Smooth muscle cell (in vitro differentiated cells): ENCODE measurements at regions not wholly inside any gene's neighbourhood (a gene's known extent, or its start where the extent isn't known, plus 50 kb on each side); places are given as distances from the start of the nearest gene placed in this dataset.

Experiments
- DNase-seq: peaks from one replicate; lab custom pipeline; 2025; ENCODE audit not compliant: unreplicated experiment; lab: John Stamatoyannopoulos, UW
- H2AFZ ChIP-seq: fragments of 200-600 bp; sonication (generic); 2 replicates; pipeline ENCODE4 v1.6.0; 2016; ENCODE audit warnings: antibody characterized with exemption, low read depth, mild to moderate bottlenecking
- H3F3A ChIP-seq: fragments of 200-600 bp; sonication (generic); 2 replicates; pipeline ENCODE4 v1.6.0; 2017; ENCODE audit warnings: antibody characterized with exemption, low read depth
- H3K27ac ChIP-seq: fragments of 200-600 bp; sonication (generic); 2 replicates; pipeline ENCODE4 v1.5.1; 2016; ENCODE audit warnings: low read depth, mild to moderate bottlenecking
- H3K27me3 ChIP-seq: fragments of 200-600 bp; sonication (generic); 2 replicates; pipeline ENCODE4 v1.6.1; 2016; ENCODE audit warnings: low read depth, mild to moderate bottlenecking
- H3K36me3 ChIP-seq: fragments of 200-600 bp; sonication (generic); 2 replicates; pipeline ENCODE4 v1.5.1; 2016; ENCODE audit warnings: low read depth
- H3K4me1 ChIP-seq: fragments of 200-600 bp; sonication (generic); 2 replicates; pipeline ENCODE4 v1.5.1; 2016; ENCODE audit warnings: low read depth
- H3K4me2 ChIP-seq: fragments of 200-600 bp; sonication (generic); 2 replicates; pipeline ENCODE4 v1.6.0; 2016; ENCODE audit warnings: mild to moderate bottlenecking
- H3K4me3 ChIP-seq: fragments of 200-600 bp; sonication (generic); 2 replicates; pipeline ENCODE4 v1.5.1; 2016; ENCODE audit warnings: mild to moderate bottlenecking
- H3K79me2 ChIP-seq: fragments of 200-600 bp; sonication (generic); 2 replicates; pipeline ENCODE4 v1.6.0; 2016; ENCODE audit warnings: low read depth, mild to moderate bottlenecking
- H3K9ac ChIP-seq: fragments of 200-600 bp; sonication (generic); 2 replicates; pipeline ENCODE4 v1.6.0; 2016; ENCODE audit warnings: low read depth
- H3K9me3 ChIP-seq: fragments of 200-600 bp; sonication (generic); replicated peaks from 2 replicates; pipeline ENCODE4 v1.5.1; 2016; ENCODE audit warnings: low read depth
- H4K20me1 ChIP-seq: fragments of 200-600 bp; sonication (generic); 2 replicates; pipeline ENCODE4 v1.6.0; 2016; ENCODE audit warnings: low read depth
- WGBS: methylation state at CpG from one replicate; pipeline ENCODE4 v1.1.7; 2016; ENCODE audit warnings: low lambda C conversion rate; 5-methylcytosine and 5-hydroxymethylcytosine counted together
- TF ChIP-seq, protein P1 (sequence below): fragments of 200-600 bp; sonication (generic); IDR thresholded peaks from 2 replicates; pipeline ENCODE4 v1.5.1; 2017; ENCODE audit warnings: borderline replicate concordance, mild to moderate bottlenecking, antibody characterized with exemption; ENCODE audit not compliant: insufficient read depth, poor library complexity, severe bottlenecking

DNA sequence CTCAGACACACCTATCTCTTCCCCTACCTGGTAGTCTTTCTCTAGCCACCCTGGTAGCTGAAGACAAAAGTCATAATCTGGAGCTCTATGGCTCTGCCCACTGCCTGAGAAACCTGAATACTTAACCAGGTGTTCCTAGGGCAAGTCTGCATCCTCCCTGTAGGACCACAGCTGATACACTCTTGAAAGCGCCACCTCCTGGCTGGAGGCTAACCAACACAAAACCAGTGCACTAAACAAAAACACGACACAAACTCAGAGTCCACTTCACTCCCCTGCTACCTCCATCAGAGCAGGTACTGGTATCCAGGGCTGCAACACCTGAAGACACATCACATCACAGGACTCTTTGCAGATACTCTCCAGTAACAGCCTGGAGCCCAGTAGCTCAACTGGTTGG, 84.6 kb upstream of the ANXA1 start:
- Histone ChIP-seq H3K4me2 (no peak overlapping the region), H3K27ac (no peak overlapping the region), H3K4me1 (no peaks in the 10 kb centered on the region), H3K9me3 (no peaks in the 10 kb centered on the region), H4K20me1 (no peaks in the 10 kb centered on the region), H3K9ac (no peak overlapping the region), H3F3A (no peaks in the 10 kb centered on the region), H3K79me2 (no peaks in the 10 kb centered on the region), H2AFZ (no peak overlapping the region), H3K4me3 (no peak overlapping the region), H3K27me3 (no peaks in the 10 kb centered on the region), H3K36me3 (no peaks in the 10 kb centered on the region)
- TF ChIP-seq, protein P1, sequence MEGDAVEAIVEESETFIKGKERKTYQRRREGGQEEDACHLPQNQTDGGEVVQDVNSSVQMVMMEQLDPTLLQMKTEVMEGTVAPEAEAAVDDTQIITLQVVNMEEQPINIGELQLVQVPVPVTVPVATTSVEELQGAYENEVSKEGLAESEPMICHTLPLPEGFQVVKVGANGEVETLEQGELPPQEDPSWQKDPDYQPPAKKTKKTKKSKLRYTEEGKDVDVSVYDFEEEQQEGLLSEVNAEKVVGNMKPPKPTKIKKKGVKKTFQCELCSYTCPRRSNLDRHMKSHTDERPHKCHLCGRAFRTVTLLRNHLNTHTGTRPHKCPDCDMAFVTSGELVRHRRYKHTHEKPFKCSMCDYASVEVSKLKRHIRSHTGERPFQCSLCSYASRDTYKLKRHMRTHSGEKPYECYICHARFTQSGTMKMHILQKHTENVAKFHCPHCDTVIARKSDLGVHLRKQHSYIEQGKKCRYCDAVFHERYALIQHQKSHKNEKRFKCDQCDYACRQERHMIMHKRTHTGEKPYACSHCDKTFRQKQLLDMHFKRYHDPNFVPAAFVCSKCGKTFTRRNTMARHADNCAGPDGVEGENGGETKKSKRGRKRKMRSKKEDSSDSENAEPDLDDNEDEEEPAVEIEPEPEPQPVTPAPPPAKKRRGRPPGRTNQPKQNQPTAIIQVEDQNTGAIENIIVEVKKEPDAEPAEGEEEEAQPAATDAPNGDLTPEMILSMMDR: no peak
- 94% methylated on average over 2 of the region's 2 CpGs for WGBS
- no peak for DNase-seq

DNA sequence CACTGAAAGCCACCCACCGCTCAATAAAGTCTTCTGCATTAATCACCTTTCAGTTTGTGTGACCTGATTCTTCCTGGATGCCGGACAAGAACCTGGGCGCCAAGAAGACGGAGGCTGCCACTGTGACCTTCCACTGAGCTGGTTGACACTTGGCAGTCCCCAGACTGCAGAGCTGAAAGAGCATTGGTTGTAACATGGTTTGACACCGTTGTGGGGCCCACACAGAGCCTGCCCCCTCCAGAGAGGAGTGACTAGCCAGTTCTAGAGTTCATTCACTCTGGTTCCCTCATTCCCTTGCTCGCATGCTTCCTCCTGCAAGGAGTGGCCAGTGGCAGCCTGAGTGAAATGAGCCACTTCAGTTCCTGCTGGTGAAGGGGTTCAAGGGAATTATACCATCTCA, 86.2 kb upstream of the ANXA1 start:
- Histone ChIP-seq H3F3A (no peaks in the 10 kb centered on the region), H3K9me3 (no peaks in the 10 kb centered on the region), H3K4me2 (no peak overlapping the region), H4K20me1 (no peaks in the 10 kb centered on the region), H2AFZ (no peak overlapping the region), H3K27me3 (no peaks in the 10 kb centered on the region), H3K4me3 (no peak overlapping the region), H3K36me3 (no peaks in the 10 kb centered on the region), H3K4me1 (no peaks in the 10 kb centered on the region), H3K27ac (no peak overlapping the region), H3K79me2 (no peaks in the 10 kb centered on the region), H3K9ac (no peak overlapping the region)
- TF ChIP-seq, protein P1: no peak
- WGBS: 96% methylated on average over 6 of the region's 6 CpGs
- DNase-seq: no peak

DNA sequence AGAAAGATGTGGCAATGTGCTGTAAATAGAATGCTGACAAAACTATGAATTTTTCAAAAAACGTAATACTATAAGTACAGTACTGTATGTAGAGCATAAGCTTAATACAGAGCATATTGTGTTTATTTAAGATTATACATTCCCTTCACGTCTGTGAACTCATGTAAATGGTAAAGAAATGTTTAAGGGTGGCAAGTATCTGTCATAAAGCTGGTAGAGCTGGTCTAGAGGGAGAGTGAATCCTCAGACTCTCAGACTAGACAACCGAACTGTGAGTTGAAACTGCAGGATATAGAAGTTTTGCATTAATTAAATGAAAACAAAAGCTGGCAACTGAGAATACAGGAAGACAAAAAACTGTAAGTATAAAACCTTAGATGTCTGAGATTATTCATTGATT, 87.3 kb upstream of the ANXA1 start:
- no peak overlapping the region for H3K4me2 ChIP-seq
- no peaks in the 10 kb centered on the region for H3K79me2 ChIP-seq

DNA sequence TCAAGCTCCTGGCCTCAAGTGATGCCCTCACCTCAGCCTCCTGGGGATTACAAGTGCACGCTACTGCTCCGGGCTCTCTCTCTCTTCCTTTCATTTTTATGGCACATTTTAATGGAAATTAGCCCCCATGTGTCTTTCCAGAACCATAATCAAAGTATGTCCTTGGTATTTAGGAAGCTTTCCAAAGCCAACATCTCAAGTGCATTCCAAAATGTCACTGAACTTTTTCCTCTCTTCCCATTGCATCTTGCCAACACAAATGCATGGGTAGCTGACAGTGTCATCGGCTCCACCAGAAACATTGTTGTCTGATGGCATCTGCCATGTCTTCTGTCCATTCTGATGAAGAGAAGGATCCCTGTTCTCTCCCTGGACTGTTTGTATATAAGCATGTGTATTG, 90.5 kb upstream of the ANXA1 start:
- Histone ChIP-seq H3K36me3 (no peaks in the 10 kb centered on the region), H3K4me2 (no peak overlapping the region), H2AFZ (no peak overlapping the region), H3K4me3 (no peak overlapping the region), H3K4me1 (no peaks in the 10 kb centered on the region), H3K9ac (no peak overlapping the region), H4K20me1 (no peaks in the 10 kb centered on the region), H3K79me2 (no peaks in the 10 kb centered on the region), H3F3A (no peaks in the 10 kb centered on the region), H3K27ac (no peak overlapping the region), H3K27me3 (no peaks in the 10 kb centered on the region), H3K9me3 (no peaks in the 10 kb centered on the region)
- TF ChIP-seq, protein P1: no peak
- 94% methylated on average over 3 of the region's 3 CpGs for WGBS
- DNase-seq: no peak

More for the DNA sequence above, 87.3 kb upstream of the ANXA1 start:
- Histone ChIP-seq H2AFZ (no peak overlapping the region), H3K9ac (no peak overlapping the region), H3K4me3 (no peak overlapping the region), H3F3A (no peaks in the 10 kb centered on the region), H4K20me1 (no peaks in the 10 kb centered on the region), H3K9me3 (no peaks in the 10 kb centered on the region), H3K27ac (no peak overlapping the region), H3K36me3 (no peaks in the 10 kb centered on the region), H3K4me1 (no peaks in the 10 kb centered on the region), H3K27me3 (no peaks in the 10 kb centered on the region)
- 81% methylated on average over 3 of the region's 3 CpGs for WGBS
- no peak for DNase-seq
- TF ChIP-seq, protein P1: no peak
